HG03095 (cell line): ENCODE measurements at regions not wholly inside any gene's neighbourhood (a gene's known extent, or its start where the extent isn't known, plus 50 kb on each side); places are given as distances from the start of the nearest gene placed in this dataset.

ENCODE experiments used
- ATAC-seq: cut with Tn5 transposase; IDR thresholded peaks from one replicate; pipeline ENCODE4 v1.9.1; 2021; ENCODE audit warnings: moderate library complexity; ENCODE audit not compliant: unreplicated experiment

DNA sequence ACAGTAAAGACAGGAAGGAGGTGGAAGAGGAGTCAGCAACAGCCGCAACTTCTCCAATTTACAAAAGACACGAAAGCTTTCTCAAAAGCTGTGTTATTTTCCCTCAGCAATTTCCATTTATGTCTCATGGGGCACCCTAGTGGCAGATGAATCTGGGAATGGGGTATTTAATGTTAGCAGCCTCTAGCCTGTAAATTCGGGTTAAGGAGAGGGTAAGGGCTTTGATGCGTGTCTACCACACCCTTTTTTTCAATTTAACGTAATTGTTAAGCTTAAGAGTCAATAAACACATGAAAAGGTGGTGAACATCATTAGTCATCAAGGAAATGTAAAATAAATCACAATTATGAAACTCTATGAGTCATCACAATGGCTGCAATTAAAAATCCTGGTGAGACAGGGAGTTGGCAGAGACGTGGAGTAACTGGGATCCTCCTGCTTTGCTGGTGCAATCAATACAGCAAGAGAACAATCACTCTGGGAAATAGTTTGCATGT, 986.4 kb downstream of the AACS start:
- no peak for ATAC-seq

DNA sequence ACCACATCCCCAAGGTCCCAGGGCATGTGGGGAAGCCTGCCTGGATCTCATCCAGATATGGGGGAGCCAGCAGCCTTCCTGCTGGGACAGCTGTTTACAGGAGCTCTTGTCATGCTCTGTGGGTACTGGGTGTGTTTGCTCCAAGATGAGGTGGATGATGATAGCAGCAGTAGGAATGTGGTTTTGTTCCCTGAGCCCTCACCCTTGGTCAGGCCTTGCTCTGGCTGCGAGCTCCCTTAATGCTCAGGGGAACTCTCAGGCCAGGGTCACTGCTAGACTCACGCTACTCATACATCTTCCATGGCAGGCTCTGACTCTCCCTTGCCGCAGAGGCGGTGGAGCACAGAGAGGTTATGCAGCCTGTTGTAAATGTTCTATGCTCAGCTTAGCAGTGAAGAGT, 990.3 kb downstream of the AACS start:
- ATAC-seq: no peak

GRCh38 chr12:126061777-126062176, 996.5 kb downstream of the AACS start:
- no peak for ATAC-seq

- ATAC-seq: no peak
These were observed 998.8 kb downstream of the AACS start for GRCh38 chr12:126064028-126064427.

- ATAC-seq: no peak
These were observed 1002.5 kb downstream of the AACS start for GRCh38 chr12:126067626-126068329.

DNA sequence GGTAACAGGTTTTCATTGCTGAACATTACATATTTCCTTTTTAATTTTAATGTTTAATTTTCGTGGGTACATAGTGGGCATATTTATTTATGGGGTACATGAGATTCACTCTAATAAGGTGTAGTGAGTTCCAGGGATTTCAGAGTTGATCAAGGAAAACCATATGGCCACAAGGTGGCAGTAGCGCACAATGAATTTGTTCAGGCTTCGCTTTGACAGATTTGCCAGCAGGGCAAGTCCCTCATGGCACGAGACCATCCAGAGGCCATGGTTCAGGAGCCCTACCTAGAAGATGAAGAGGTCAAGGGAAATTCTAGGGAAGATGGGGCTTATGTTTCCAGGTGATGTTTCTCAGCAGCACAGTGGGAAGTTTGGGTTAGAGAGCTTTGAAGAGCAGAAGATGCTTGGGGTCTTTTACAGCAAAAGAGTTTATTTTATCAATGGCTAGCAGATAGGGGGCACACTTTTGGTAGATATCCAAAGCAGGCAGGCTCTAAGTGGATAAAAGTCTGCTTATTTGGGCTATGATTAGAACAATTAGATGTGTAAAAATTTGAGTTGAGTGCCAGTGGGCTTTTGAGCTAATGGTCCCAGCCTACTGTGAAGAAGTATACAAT, 1004.4 kb downstream of the AACS start:
- ATAC-seq: peak; percentile 46

DNA sequence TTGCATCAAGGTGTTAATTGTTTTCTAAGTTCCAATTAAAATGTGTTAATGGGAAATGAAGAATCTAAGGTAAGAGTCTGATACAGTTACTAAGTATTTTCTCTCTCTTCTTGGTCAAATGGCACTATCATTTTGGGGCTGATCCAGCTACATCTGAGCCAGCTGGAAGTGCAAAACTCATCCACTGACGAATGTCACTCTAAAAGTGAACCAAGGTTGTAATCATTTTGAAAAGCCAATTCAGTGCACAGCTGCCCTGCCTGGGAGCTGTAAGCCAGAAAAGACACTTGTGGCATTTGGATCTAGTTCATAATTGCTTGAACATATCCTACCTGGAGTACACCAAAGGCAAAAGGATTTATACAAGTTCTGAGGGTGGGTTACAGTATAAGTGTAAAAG, 1011.3 kb downstream of the AACS start:
- no peak for ATAC-seq

DNA sequence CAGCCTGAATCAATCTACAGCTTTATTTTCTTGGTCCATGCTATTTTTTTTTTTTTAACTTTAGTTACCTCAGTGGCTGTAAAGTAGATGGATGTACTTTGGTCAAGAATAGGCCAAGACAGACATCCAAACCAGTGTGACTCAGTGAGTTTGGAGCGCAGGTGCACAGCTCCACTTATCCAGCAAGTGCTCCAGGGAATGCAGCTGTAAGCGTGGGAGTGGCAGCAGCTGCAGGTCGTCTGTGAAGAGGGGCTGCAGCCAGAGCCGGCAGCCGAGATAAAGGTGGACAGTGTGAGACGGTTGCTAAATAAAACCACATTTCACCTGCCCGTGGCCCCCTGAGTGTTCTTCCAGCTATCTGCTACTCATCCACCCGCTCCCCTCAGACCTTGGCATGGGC, 1018.7 kb downstream of the AACS start:
- no peak for ATAC-seq

- no peak for ATAC-seq
These were observed 1019.2 kb downstream of the AACS start for GRCh38 chr12:126084480-126084879.

DNA sequence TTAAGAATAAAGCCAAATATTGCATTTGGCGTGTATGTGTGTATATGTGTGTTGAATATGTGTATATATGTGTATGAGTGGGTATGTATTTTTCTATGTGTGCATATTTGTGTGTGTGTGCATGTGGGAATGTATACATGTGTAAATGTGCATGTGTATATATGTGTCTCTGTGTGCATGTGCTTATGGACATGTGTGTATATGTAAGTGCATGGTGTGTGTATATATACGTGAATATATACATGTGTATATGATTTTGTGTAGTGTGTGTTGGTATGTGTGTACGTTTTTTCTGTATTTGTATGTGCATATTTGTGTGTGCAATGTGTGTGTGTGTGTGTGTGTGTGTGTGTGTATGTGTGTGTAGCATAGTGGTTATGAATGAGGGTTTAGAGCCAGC, 1021.0 kb downstream of the AACS start:
- ATAC-seq: no peak

- ATAC-seq: no peak
These were observed 1022.5 kb downstream of the AACS start for GRCh38 chr12:126087692-126088091.

- no peak for ATAC-seq
These were observed 1028.7 kb downstream of the AACS start for GRCh38 chr12:126093908-126094307.

DNA sequence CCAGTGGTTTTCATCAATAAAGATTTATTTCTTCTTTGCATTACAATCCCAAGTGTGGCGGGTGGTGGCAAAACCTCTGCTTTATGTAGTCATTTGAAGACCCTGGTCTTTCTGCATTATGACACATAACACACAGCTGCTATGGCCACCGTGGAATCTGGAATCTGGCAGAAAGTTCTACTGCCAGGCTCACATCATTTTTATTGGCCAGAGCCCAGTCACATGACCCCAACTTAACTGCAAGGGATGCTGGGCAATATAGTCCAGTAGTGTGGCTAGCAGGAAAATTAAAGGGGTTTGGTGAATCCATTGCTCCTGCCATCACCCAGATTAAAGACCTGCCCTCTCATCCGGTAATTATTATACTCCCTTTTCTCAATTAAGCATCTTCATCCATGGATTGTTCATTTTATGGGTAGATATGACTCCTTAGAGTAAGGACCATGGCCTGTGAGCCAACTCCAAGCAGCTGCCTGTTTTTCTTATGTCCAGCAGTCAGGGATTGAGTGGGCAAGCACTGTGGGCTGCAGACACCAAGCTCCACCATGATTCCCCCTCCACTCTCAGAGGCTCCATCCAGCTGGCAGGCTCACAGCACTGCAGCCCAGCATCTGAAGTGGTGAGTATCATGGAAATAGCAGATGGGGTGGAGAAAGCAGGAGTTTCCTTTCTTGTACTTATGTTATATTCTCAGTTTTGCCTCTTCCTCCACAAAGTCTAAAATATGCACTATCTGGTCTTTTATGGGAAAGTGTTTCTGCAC, 1030.7 kb downstream of the AACS start:
- ATAC-seq: no peak

DNA sequence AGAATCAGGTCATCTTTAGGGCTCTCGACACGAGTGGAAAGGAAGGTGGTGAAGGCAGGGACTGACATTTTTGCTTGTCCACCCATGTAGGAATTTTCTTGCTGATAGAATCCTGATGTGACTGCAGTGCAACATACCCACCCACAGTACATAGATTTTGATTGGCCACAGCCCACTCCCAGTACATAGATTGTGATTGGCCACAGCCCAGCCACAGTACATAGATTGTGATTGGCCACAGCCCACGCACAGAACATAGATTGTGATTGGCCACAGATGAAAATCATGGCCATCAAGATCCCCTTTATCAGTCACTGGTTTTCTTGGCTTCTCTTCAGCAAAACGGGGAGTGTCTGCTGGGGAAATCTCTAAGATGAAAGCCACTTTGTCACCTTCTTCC, 1041.5 kb downstream of the AACS start:
- no peak for ATAC-seq

DNA sequence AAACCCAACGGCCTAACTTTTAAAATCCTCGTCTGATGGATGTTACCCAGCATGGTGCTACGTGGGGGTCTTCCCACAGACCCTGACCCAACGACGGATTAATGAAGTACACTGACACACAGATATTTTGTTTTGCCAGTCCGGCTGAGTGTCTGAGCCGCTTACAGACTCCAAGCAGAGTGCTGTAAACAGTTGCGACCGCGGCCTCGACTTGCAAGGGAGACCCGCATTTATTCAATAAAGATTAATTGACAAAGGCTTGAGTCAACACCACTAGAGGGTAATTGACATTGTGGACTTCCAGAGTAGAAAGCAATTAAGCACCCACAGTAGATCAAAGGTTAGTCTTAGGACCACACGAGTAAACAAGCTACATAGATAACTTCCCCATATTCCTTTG, 1042.4 kb downstream of the AACS start:
- ATAC-seq: no peak

- ATAC-seq: no peak
These were observed 1043.0 kb downstream of the AACS start for GRCh38 chr12:126108247-126108646.

- no peak for ATAC-seq
These were observed 1046.9 kb downstream of the AACS start for GRCh38 chr12:126112141-126112540.

DNA sequence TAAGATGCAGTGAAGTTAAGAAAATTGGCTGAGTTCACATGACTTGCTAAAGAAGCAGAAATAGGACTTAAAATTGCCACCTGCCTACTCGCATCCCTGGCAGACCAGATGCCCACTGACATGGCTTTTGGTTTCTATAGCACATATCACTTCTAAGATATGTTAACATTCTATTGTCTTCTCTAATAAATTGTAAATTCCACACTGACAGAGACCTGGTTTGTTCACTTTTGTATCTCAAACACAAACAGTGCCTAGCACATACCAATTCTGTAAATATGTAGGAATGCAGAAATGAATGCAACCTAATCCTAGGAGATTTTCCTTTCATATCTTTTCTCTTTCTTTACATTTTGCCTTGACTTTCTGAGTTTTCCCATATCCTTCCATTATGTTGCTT, 1047.6 kb downstream of the AACS start:
- ATAC-seq: no peak

- ATAC-seq: no peak
These were observed 1049.2 kb downstream of the AACS start for GRCh38 chr12:126114441-126114840.

GRCh38 chr12:126117502-126117901, 1052.3 kb downstream of the AACS start:
- ATAC-seq: no peak

- no peak for ATAC-seq
These were observed 1074.1 kb downstream of the AACS start for GRCh38 chr12:126139355-126139754.

GRCh38 chr12:126144603-126145002, 1079.4 kb downstream of the AACS start:
- no peak for ATAC-seq
